Left lung (tissue), 4 donors: ENCODE measurements at regions not wholly inside any gene's neighbourhood (a gene's known extent, or its start where the extent isn't known, plus 50 kb on each side); places are given as distances from the start of the nearest gene placed in this dataset.

Experiments
- ATAC-seq: fragments of 200-7000 bp; cut with Tn5 transposase; one replicate; pipeline ENCODE4 v1.9.1; 2020; ENCODE audit warnings: moderate library complexity
- DNase-seq, 4 donors: peaks; one replicate each; pipeline ENCODE4 v3.0.0-alpha.2; 2013 to 2020
- H3K27ac ChIP-seq, 2 donors: fragments of 200-600 bp; sonication (generic) in 1 of 2; one replicate each; pipeline versions ENCODE4 v1.5.0 to v1.8.0; 2020 to 2021
- H3K27me3 ChIP-seq, 2 donors: fragments of 200-600 bp; sonication (generic) in 1 of 2; one replicate each; pipeline versions ENCODE4 v1.5.0 to v1.8.0; 2020 to 2021
- H3K36me3 ChIP-seq, 2 donors: fragments of 200-600 bp; sonication (generic) in 1 of 2; one replicate each; pipeline versions ENCODE4 v1.5.0 to v1.8.0; 2020 to 2021
- H3K4me1 ChIP-seq, 2 donors: fragments of 200-600 bp; one replicate each; pipeline ENCODE4 v1.8.0; 2021
- H3K4me3 ChIP-seq, 2 donors: fragments of 200-600 bp; sonication (generic) in 1 of 2; one replicate each; pipeline versions ENCODE4 v1.5.0 to v1.8.0; 2020 to 2021; ENCODE audit warnings: mild to moderate bottlenecking in 1 of 2
- H3K9me3 ChIP-seq, 2 donors: fragments of 200-600 bp; sonication (generic) in 1 of 2; one replicate each; pipeline versions ENCODE4 v1.5.0 to v1.8.0; 2020 to 2021
- CTCF ChIP-seq, 2 donors: fragments of 200-600 bp; sonication (generic) in 1 of 2; IDR thresholded peaks; one replicate each; pipeline versions ENCODE4 v1.5.0 to v1.8.0; 2021; ENCODE audit warnings: antibody characterized with exemption in 2 of 2
- intact Hi-C, 2 donors: fragments of 100-400 bp; cut with DNase I; formaldehyde crosslinking; loops; one replicate each; pipeline versions ENCODE4 v1.11.2 to v1.14.2; 2022
- donor health status: DM: no; HTN: yes; CAD: no.
- donor health status: DM: no; HTN: no; CAD: no.

GRCh38 chr17:65279456-65279855, 142.3 kb downstream of the RGS9 start:
- no peak for DNase-seq
- intact Hi-C loops, result no loop called here
- no peak for ATAC-seq
- TF ChIP-seq CTCF (IDR thresholded peaks at IDR 0.05), result no peak
- no peak overlapping the region for H3K27ac ChIP-seq
- H3K9me3 ChIP-seq, result no peaks in the 10 kb centered on the region
- no peaks in the 10 kb centered on the region for H3K4me1 ChIP-seq
- no peaks in the 10 kb centered on the region for H3K36me3 ChIP-seq
- H3K4me3 ChIP-seq, result no peak overlapping the region
- H3K27me3 ChIP-seq, result no peaks in the 10 kb centered on the region

- TF ChIP-seq CTCF (IDR thresholded peaks at IDR 0.05), result no peak
- no peak overlapping the region for H3K27ac ChIP-seq
- no peaks in the 10 kb centered on the region for H3K4me1 ChIP-seq
- intact Hi-C loops, result no loop called here
- no peaks in the 10 kb centered on the region for H3K27me3 ChIP-seq
- ATAC-seq (no peak), DNase-seq (no peak)
- H3K36me3 ChIP-seq, result no peaks in the 10 kb centered on the region
- no peaks in the 10 kb centered on the region for H3K9me3 ChIP-seq
- no peak overlapping the region for H3K4me3 ChIP-seq
Observed at GRCh38 chr17:65278820-65279184, 141.6 kb downstream of the RGS9 start.

GRCh38 chr17:65278050-65278819, 141.1 kb downstream of the RGS9 start:
- no peaks in the 10 kb centered on the region for H3K36me3 ChIP-seq
- peak in 2 of 4 donors; percentile 49 to 74 for DNase-seq
- H3K4me1 ChIP-seq, result no peaks in the 10 kb centered on the region
- no peaks in the 10 kb centered on the region for H3K27me3 ChIP-seq
- H3K9me3 ChIP-seq, result no peaks in the 10 kb centered on the region
- no peak overlapping the region for H3K4me3 ChIP-seq
- peak; percentile 38 to 59 for TF ChIP-seq CTCF (IDR thresholded peaks at IDR 0.05)
- intact Hi-C loops, result no loop called here
- H3K27ac ChIP-seq, result no peak overlapping the region
- peak; percentile 88 for ATAC-seq

- peak; percentile 56 for ATAC-seq
- no peaks in the 10 kb centered on the region for H3K9me3 ChIP-seq
- intact Hi-C loops, result no loop called here
Observed at GRCh38 chr17:65277576-65277975, 140.4 kb downstream of the RGS9 start.

More at GRCh38 chr17:65277576-65277975, 140.4 kb downstream of the RGS9 start:
- DNase-seq, result no peak
- TF ChIP-seq CTCF (IDR thresholded peaks at IDR 0.05), result no peak
- Histone ChIP-seq H3K4me3 (no peak overlapping the region), H3K36me3 (no peaks in the 10 kb centered on the region), H3K27ac (no peak overlapping the region), H3K4me1 (no peaks in the 10 kb centered on the region), H3K27me3 (no peaks in the 10 kb centered on the region)
